ENCODE measurements at regions not wholly inside any gene's neighbourhood (a gene's known extent, or its start where the extent isn't known, plus 50 kb on each side); places are given as distances from the start of the nearest gene placed in this dataset.

DNA sequence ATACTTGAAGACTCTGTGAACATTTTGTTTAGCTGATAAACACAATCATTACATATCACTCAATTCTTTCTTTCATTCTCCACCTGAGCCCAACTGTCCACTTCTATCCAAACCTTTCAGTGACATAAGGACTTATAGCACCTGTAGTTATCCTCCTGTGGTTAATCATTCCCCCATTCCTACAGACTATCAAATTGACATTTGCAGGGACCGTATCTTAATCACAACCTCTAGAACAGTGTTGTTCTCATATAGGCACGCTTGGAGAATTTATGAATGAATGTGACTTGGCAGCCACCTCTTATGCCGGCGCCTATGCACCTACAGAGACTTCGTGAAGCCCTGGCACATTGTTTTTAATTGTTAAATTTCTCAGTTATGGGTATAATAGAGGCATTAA is 83.9 kb upstream of the CXADR start:
- no peaks in the 10 kb centered on the region for H3K79me2 ChIP-seq (ENCODE audit: low read length)
- H3K9ac ChIP-seq (ENCODE audit: low read length), result no peak overlapping the region
- H3K4me2 ChIP-seq (ENCODE audit: low read length), result no peak overlapping the region
- no peaks in the 10 kb centered on the region for H3K36me3 ChIP-seq (replicated peaks; ENCODE audit: low read depth, low read length)
- H4K20me1 ChIP-seq (ENCODE audit: insufficient read depth, low read length), result no peaks in the 10 kb centered on the region
- H3K27me3 ChIP-seq (ENCODE audit: low read depth, low read length), result no peaks in the 10 kb centered on the region
- H2AFZ ChIP-seq (ENCODE audit: low read depth, low read length), result no peak overlapping the region
- no peaks in the 10 kb centered on the region for H3K9me3 ChIP-seq (ENCODE audit: insufficient read depth, low read length)
- no peak overlapping the region for H3K4me3 ChIP-seq (ENCODE audit: low read length)
- TF ChIP-seq EZH2phosphoT487 (IDR thresholded peaks at IDR 0.05; ENCODE audit: low read depth), result no peak
- no peak for TF ChIP-seq CTCF (IDR thresholded peaks at IDR 0.05; ENCODE audit: low read depth, low read length)
- no peak overlapping the region for H3K27ac ChIP-seq (ENCODE audit: low read length)
- no peaks in the 10 kb centered on the region for H3K4me1 ChIP-seq (ENCODE audit: low read length)

GRCh38 chr21:17429936-17430335 is 82.9 kb upstream of the CXADR start:
- no peaks in the 10 kb centered on the region for H3K36me3 ChIP-seq (replicated peaks; ENCODE audit: low read depth, low read length)
- no peak overlapping the region for H3K4me3 ChIP-seq (ENCODE audit: low read length)
- H3K27ac ChIP-seq (ENCODE audit: low read length), result no peak overlapping the region
- H3K27me3 ChIP-seq (ENCODE audit: low read depth, low read length), result no peaks in the 10 kb centered on the region
- no peaks in the 10 kb centered on the region for H3K79me2 ChIP-seq (ENCODE audit: low read length)
- no peaks in the 10 kb centered on the region for H3K9me3 ChIP-seq (ENCODE audit: insufficient read depth, low read length)
- TF ChIP-seq CTCF (IDR thresholded peaks at IDR 0.05; ENCODE audit: low read depth, low read length) (no peak), EZH2phosphoT487 (IDR thresholded peaks at IDR 0.05; ENCODE audit: low read depth) (no peak)
- H3K9ac ChIP-seq (ENCODE audit: low read length), result no peak overlapping the region
- H3K4me2 ChIP-seq (ENCODE audit: low read length), result no peak overlapping the region
- H3K4me1 ChIP-seq (ENCODE audit: low read length), result no peaks in the 10 kb centered on the region
- H4K20me1 ChIP-seq (ENCODE audit: insufficient read depth, low read length), result no peaks in the 10 kb centered on the region
- H2AFZ ChIP-seq (ENCODE audit: low read depth, low read length), result no peak overlapping the region

- Histone ChIP-seq H3K36me3 (replicated peaks; ENCODE audit: low read depth, low read length) (no peaks in the 10 kb centered on the region), H3K4me1 (ENCODE audit: low read length) (no peaks in the 10 kb centered on the region), H3K9me3 (ENCODE audit: insufficient read depth, low read length) (no peaks in the 10 kb centered on the region), H3K27me3 (ENCODE audit: low read depth, low read length) (no peaks in the 10 kb centered on the region), H3K4me2 (ENCODE audit: low read length) (no peak overlapping the region), H3K9ac (ENCODE audit: low read length) (no peak overlapping the region), H2AFZ (ENCODE audit: low read depth, low read length) (no peak overlapping the region), H3K27ac (ENCODE audit: low read length) (no peak overlapping the region), H4K20me1 (ENCODE audit: insufficient read depth, low read length) (no peaks in the 10 kb centered on the region), H3K4me3 (ENCODE audit: low read length) (no peak overlapping the region), H3K79me2 (ENCODE audit: low read length) (no peaks in the 10 kb centered on the region)
- TF ChIP-seq EZH2phosphoT487 (IDR thresholded peaks at IDR 0.05; ENCODE audit: low read depth) (no peak), CTCF (IDR thresholded peaks at IDR 0.05; ENCODE audit: low read depth, low read length) (no peak)
These were observed 80.1 kb upstream of the CXADR start for GRCh38 chr21:17432732-17433057.

- Histone ChIP-seq H4K20me1 (ENCODE audit: insufficient read depth, low read length) (no peaks in the 10 kb centered on the region), H3K4me2 (ENCODE audit: low read length) (no peak overlapping the region), H3K79me2 (ENCODE audit: low read length) (no peaks in the 10 kb centered on the region), H3K27me3 (ENCODE audit: low read depth, low read length) (no peaks in the 10 kb centered on the region), H3K27ac (ENCODE audit: low read length) (no peak overlapping the region), H3K9ac (ENCODE audit: low read length) (no peak overlapping the region), H3K4me1 (ENCODE audit: low read length) (no peaks in the 10 kb centered on the region; the same call in 1 of the 2 replicates), H3K9me3 (ENCODE audit: insufficient read depth, low read length) (no peaks in the 10 kb centered on the region), H2AFZ (ENCODE audit: low read depth, low read length) (no peak overlapping the region), H3K4me3 (ENCODE audit: low read length) (no peak overlapping the region), H3K36me3 (replicated peaks; ENCODE audit: low read depth, low read length) (no peaks in the 10 kb centered on the region)
- TF ChIP-seq EZH2phosphoT487 (IDR thresholded peaks at IDR 0.05; ENCODE audit: low read depth), result no peak
- no peak for TF ChIP-seq CTCF (IDR thresholded peaks at IDR 0.05; ENCODE audit: low read depth, low read length)
These were observed 79.1 kb upstream of the CXADR start for GRCh38 chr21:17433730-17434129.
